Osteoblast (primary cell): ENCODE measurements at regions not wholly inside any gene's neighbourhood (a gene's known extent, or its start where the extent isn't known, plus 50 kb on each side); places are given as distances from the start of the nearest gene placed in this dataset.

Source experiments
- DNase-seq: peaks from one replicate; pipeline ENCODE4 v3.0.0; 2011; ENCODE audit warnings: low spot score, mixed read lengths; ENCODE audit not compliant: insufficient read length; ENCODE audit errors: missing footprints
- H2AFZ ChIP-seq: 2 replicates; pipeline ENCODE4 v1.6.0; 2011; ENCODE audit warnings: mild to moderate bottlenecking, low read length
- H3K27ac ChIP-seq: 2 replicates; pipeline ENCODE4 v1.5.1; 2011; ENCODE audit warnings: mild to moderate bottlenecking, low read depth, low read length, moderate library complexity
- H3K27me3 ChIP-seq: 2 replicates; pipeline ENCODE4 v1.6.0; 2012; ENCODE audit warnings: mild to moderate bottlenecking, control low read depth, inconsistent platforms, low read length, moderate library complexity; ENCODE audit not compliant: insufficient read depth
- H3K36me3 ChIP-seq: 2 replicates; pipeline ENCODE4 v1.5.1; 2011; ENCODE audit warnings: mild to moderate bottlenecking, low read length, control low read depth, moderate library complexity; ENCODE audit not compliant: insufficient read depth
- H3K4me1 ChIP-seq: 2 replicates; pipeline ENCODE4 v1.5.1; 2011; ENCODE audit warnings: mild to moderate bottlenecking, low read length, control low read depth, moderate library complexity; ENCODE audit not compliant: insufficient read depth
- H3K4me2 ChIP-seq: 2 replicates; pipeline ENCODE4 v1.6.0; 2011; ENCODE audit warnings: mild to moderate bottlenecking, low read length; ENCODE audit not compliant: insufficient read depth
- H3K4me3 ChIP-seq: fragments of 200-600 bp; sonication (generic); 3 replicates; pipeline ENCODE4 v1.5.1; 2012; ENCODE audit warnings: mild to moderate bottlenecking, low read length, inconsistent platforms; ENCODE audit not compliant: insufficient read depth
- H3K79me2 ChIP-seq: 2 replicates; pipeline ENCODE4 v1.6.0; 2012; ENCODE audit warnings: mild to moderate bottlenecking, low read length, control low read depth, inconsistent platforms; ENCODE audit not compliant: insufficient read depth
- H3K9me3 ChIP-seq: 2 replicates; pipeline ENCODE4 v1.5.1; 2011; ENCODE audit warnings: low read depth, low read length, control low read depth
- H4K20me1 ChIP-seq: 2 replicates; pipeline ENCODE4 v1.6.0; 2012; ENCODE audit warnings: mild to moderate bottlenecking, low read length, control low read depth; ENCODE audit not compliant: insufficient read depth
- CTCF ChIP-seq: IDR thresholded peaks from 2 replicates; pipeline ENCODE4 v1.5.1; 2011; ENCODE audit warnings: mild to moderate bottlenecking, low read depth, low read length, moderate library complexity; ENCODE audit errors: extremely low read depth

GRCh38 chr20:57990396-57990987 lies 238.0 kb downstream of the ANKRD60 start:
- Histone ChIP-seq H4K20me1 (no peaks in the 10 kb centered on the region), H3K4me3 (no peak overlapping the region), H3K79me2 (no peaks in the 10 kb centered on the region), H3K4me1 (peaks cover 31% of the 10 kb centered on the region), H3K27ac (peak overlapping the region; percentile 90), H2AFZ (no peak overlapping the region), H3K36me3 (no peaks in the 10 kb centered on the region), H3K9me3 (no peaks in the 10 kb centered on the region), H3K4me2 (peak overlapping the region; percentile 74), H3K27me3 (no peaks in the 10 kb centered on the region)
- peak; percentile 87 for DNase-seq
- TF ChIP-seq CTCF = no peak

GRCh38 chr20:57988828-57989227 lies 239.6 kb downstream of the ANKRD60 start:
- no peaks in the 10 kb centered on the region for H3K79me2 ChIP-seq
- no peak for DNase-seq
- H3K27ac ChIP-seq = no peak overlapping the region
- no peak overlapping the region for H3K4me2 ChIP-seq
- H3K27me3 ChIP-seq = no peaks in the 10 kb centered on the region
- no peaks in the 10 kb centered on the region for H4K20me1 ChIP-seq
- H3K4me1 ChIP-seq = peaks cover 25% of the 10 kb centered on the region
- H3K9me3 ChIP-seq = no peaks in the 10 kb centered on the region
- no peak for TF ChIP-seq CTCF
- no peaks in the 10 kb centered on the region for H3K36me3 ChIP-seq
- H3K4me3 ChIP-seq = no peak overlapping the region
- no peak overlapping the region for H2AFZ ChIP-seq

- H3K79me2 ChIP-seq = no peaks in the 10 kb centered on the region
- no peak overlapping the region for H2AFZ ChIP-seq
- H3K4me1 ChIP-seq = peaks cover 25% of the 10 kb centered on the region
- no peaks in the 10 kb centered on the region for H3K9me3 ChIP-seq
- no peak overlapping the region for H3K4me3 ChIP-seq
- no peaks in the 10 kb centered on the region for H3K27me3 ChIP-seq
- H4K20me1 ChIP-seq = no peaks in the 10 kb centered on the region
- no peak for DNase-seq
- H3K27ac ChIP-seq = no peak overlapping the region
- no peak for TF ChIP-seq CTCF
- H3K36me3 ChIP-seq = no peaks in the 10 kb centered on the region
- H3K4me2 ChIP-seq = no peak overlapping the region
These were observed 240.0 kb downstream of the ANKRD60 start for GRCh38 chr20:57988422-57988821.

- no peak for TF ChIP-seq CTCF
- H2AFZ ChIP-seq = no peak overlapping the region
- H4K20me1 ChIP-seq = no peaks in the 10 kb centered on the region
- H3K36me3 ChIP-seq = no peaks in the 10 kb centered on the region
- peaks cover 25% of the 10 kb centered on the region for H3K4me1 ChIP-seq
- H3K4me3 ChIP-seq = no peak overlapping the region
- no peak overlapping the region for H3K4me2 ChIP-seq
- no peak overlapping the region for H3K27ac ChIP-seq
- no peaks in the 10 kb centered on the region for H3K27me3 ChIP-seq
- no peak for DNase-seq
- H3K9me3 ChIP-seq = no peaks in the 10 kb centered on the region
- H3K79me2 ChIP-seq = no peaks in the 10 kb centered on the region
These were observed 240.8 kb downstream of the ANKRD60 start for GRCh38 chr20:57987659-57988058.
